ENCODE measurements at regions not wholly inside any gene's neighbourhood (a gene's known extent, or its start where the extent isn't known, plus 50 kb on each side); places are given as distances from the start of the nearest gene placed in this dataset.

DNA sequence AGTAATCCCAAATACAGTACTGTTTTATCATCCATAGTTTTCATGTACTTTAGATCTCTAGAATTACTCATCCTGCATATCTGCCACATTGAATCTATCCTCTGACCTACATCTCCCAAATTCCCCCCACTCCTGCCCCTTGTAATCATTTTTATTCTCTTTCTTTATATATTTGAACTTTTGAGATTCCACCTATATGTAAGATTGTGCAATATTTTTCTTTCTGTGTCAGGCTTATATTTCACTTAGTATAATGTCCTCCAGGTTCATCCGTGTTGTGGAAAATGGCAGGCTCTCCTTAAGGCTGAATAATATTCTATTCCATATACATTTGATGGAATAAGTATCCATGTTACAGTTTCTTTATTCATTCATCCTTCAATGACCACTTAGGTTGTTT is 640.4 kb downstream of the POM121L12 start:
- WGBS, 2 experiments (ENCODE audit: extremely low coverage in 1 of 2, insufficient coverage in 1 of 2, insufficient read length in 1 of 2, insufficient replicate concordance in 2 of 2, low coverage in 1 of 2, low lambda C conversion rate in 2 of 2, missing lambda C conversion rate in 1 of 2): 92% methylated on average over 1 of the region's 1 CpG; no CpG with 5 or more reads in 1 of the 2 experiments
- TF ChIP-seq, protein P1, sequence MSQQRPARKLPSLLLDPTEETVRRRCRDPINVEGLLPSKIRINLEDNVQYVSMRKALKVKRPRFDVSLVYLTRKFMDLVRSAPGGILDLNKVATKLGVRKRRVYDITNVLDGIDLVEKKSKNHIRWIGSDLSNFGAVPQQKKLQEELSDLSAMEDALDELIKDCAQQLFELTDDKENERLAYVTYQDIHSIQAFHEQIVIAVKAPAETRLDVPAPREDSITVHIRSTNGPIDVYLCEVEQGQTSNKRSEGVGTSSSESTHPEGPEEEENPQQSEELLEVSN (IDR thresholded peaks at IDR 0.05): no peak
- TF ChIP-seq PHF8 (conservative IDR thresholded peaks at IDR 0.05; ENCODE audit: low read depth, low read length): no peak
- TF ChIP-seq TEAD4 (IDR thresholded peaks at IDR 0.05; ENCODE audit: low read depth, low read length): no peak
- no peak for TF ChIP-seq ASH2L (IDR thresholded peaks at IDR 0.05; ENCODE audit: low read length)
- TF ChIP-seq RNF2 (IDR thresholded peaks at IDR 0.05; ENCODE audit: borderline replicate concordance, low read depth, low read length, missing control alignments, poor library complexity, severe bottlenecking): no peak
- no peak for TF ChIP-seq CEBPB (IDR thresholded peaks at IDR 0.05; ENCODE audit: low read depth, low read length)
- no peak for TF ChIP-seq GTF2F1 (IDR thresholded peaks at IDR 0.05; ENCODE audit: borderline replicate concordance, low read depth, low read length)
- TF ChIP-seq GABPA (IDR thresholded peaks at IDR 0.05; ENCODE audit: borderline replicate concordance, insufficient read depth, low read length): no peak
- no peak for TF ChIP-seq RXRA (IDR thresholded peaks at IDR 0.05; ENCODE audit: insufficient read depth, low read depth, low read length)
- no peak for TF ChIP-seq NRF1 (IDR thresholded peaks at IDR 0.05; ENCODE audit: low read depth, low read length)
- TF ChIP-seq NANOG (IDR thresholded peaks at IDR 0.05; ENCODE audit: insufficient read depth, low read depth, low read length, poor library complexity, severe bottlenecking): no peak
- no peak for TF ChIP-seq SUZ12 (IDR thresholded peaks at IDR 0.05; ENCODE audit: low read length)
- TF ChIP-seq EGR1 (IDR thresholded peaks at IDR 0.05; ENCODE audit: borderline replicate concordance, low read depth, low read length): no peak
- TF ChIP-seq POLR2A (IDR thresholded peaks at IDR 0.05; ENCODE audit: control extremely low read depth in 1 of 2, low read depth in 2 of 2, low read length in 2 of 2): no peak
- TF ChIP-seq YY1 (IDR thresholded peaks at IDR 0.05; ENCODE audit: low read depth, low read length): no peak

More for the DNA sequence above, 640.4 kb downstream of the POM121L12 start:
- Histone ChIP-seq H3K79me2 (ENCODE audit: control insufficient read depth in 1 of 2, insufficient read depth in 2 of 2, low read length in 2 of 2) (no peaks in the 10 kb centered on the region), H3K23ac (ENCODE audit: insufficient read length) (no peak overlapping the region), H3K9me3 (ENCODE audit: insufficient read depth in 2 of 2, low read depth in 1 of 2, low read length in 1 of 2) (no peaks in the 10 kb centered on the region), H3K9ac (replicated peaks in 1 of 4; ENCODE audit: extremely low read depth in 1 of 4, low read depth in 3 of 4, low read length in 3 of 4) (no peak overlapping the region), H2BK12ac (ENCODE audit: low read depth, low read length) (no peak overlapping the region), H2BK20ac (ENCODE audit: low read length) (no peak overlapping the region), H2AFZ (ENCODE audit: low read length) (no peak overlapping the region), H3K23me2 (ENCODE audit: low read depth, low read length) (no peaks in the 10 kb centered on the region), H3K56ac (replicated peaks; ENCODE audit: insufficient read length, low read depth, low read length) (no peak overlapping the region), H3K4me1 (replicated peaks in 1 of 4; ENCODE audit: control insufficient read depth in 3 of 4, insufficient read depth in 4 of 4, low read length in 3 of 4) (no peaks in the 10 kb centered on the region), H4K91ac (replicated peaks; ENCODE audit: insufficient read length, low read length) (no peak overlapping the region), H3K79me1 (ENCODE audit: low read depth, low read length) (no peaks in the 10 kb centered on the region), H2BK5ac (ENCODE audit: low read depth, low read length) (no peak overlapping the region), H2BK15ac (ENCODE audit: low read length) (no peak overlapping the region), H2BK120ac (replicated peaks; ENCODE audit: low read depth, low read length) (no peak overlapping the region), H3K4ac (replicated peaks; ENCODE audit: insufficient read length, low read depth, low read length) (no peak overlapping the region), H3K4me3 (ENCODE audit: extremely low read depth in 1 of 4, insufficient read depth in 2 of 4, low read depth in 3 of 4, low read length in 4 of 4) (no peak overlapping the region), H3K36me3 (ENCODE audit: control insufficient read depth in 2 of 4, insufficient read depth in 4 of 4, low read length in 3 of 4) (no peaks in the 10 kb centered on the region), H2AK5ac (ENCODE audit: low read depth, low read length) (no peak overlapping the region), H3K18ac (ENCODE audit: extremely low read depth, low read length) (no peak overlapping the region), H3K27ac (ENCODE audit: low read depth, low read length) (no peak overlapping the region), H4K5ac (ENCODE audit: insufficient read length, low read depth, low read length) (no peak overlapping the region), H4K8ac (ENCODE audit: extremely low read depth, insufficient read depth, low read length) (no peak overlapping the region), H3K27me3 (replicated peaks in 1 of 4; ENCODE audit: control insufficient read depth in 3 of 4, extremely low read depth in 1 of 4, insufficient read depth in 3 of 4, low read length in 3 of 4) (no peaks in the 10 kb centered on the region), H4K20me1 (replicated peaks in 1 of 2; ENCODE audit: control insufficient read depth in 1 of 2, insufficient read depth in 2 of 2, low read length in 2 of 2) (no peaks in the 10 kb centered on the region), H3K4me2 (ENCODE audit: insufficient read depth in 1 of 2, low read depth in 2 of 2, low read length in 2 of 2) (no peak overlapping the region), H3K14ac (ENCODE audit: insufficient read length) (no peak overlapping the region)
- DNase-seq (ENCODE audit: low read depth in 1 of 2, low spot score in 2 of 2): no peak
- CTCF ChIA-PET (ENCODE audit: partially characterized antibody): no interaction called here
- no peak for FAIRE-seq
- POLR2A ChIA-PET (ENCODE audit: partially characterized antibody): no interaction called here

Data from H1 (cell line).